Fibroblast of skin of right biceps (primary cell): ENCODE measurements at regions not wholly inside any gene's neighbourhood (a gene's known extent, or its start where the extent isn't known, plus 50 kb on each side); places are given as distances from the start of the nearest gene placed in this dataset.

Experiments
- DNase-seq: peaks from one replicate; pipeline ENCODE4 v3.0.0-alpha.2; 2013

DNA sequence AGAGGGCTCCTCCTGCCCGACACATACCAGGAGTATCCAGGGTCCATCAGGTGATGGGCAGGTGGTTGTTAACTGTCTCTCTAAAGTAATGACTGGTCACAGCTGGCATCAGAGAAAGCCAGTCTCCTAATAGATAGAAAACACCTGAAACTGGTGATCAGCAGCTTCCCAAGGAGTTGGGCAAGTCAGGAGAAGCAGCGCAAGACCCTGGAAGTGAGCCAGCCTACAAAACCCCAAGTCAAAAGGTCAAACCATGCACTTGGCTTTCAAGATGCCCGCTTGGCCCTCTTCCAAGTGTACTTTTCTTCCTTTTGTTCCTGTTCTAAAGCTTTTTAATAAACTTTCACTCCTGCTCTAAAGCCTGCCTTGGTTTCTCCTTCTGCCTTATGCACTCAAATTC lies 815.2 kb downstream of the DCDC2C start:
- DNase-seq: no peak

DNA sequence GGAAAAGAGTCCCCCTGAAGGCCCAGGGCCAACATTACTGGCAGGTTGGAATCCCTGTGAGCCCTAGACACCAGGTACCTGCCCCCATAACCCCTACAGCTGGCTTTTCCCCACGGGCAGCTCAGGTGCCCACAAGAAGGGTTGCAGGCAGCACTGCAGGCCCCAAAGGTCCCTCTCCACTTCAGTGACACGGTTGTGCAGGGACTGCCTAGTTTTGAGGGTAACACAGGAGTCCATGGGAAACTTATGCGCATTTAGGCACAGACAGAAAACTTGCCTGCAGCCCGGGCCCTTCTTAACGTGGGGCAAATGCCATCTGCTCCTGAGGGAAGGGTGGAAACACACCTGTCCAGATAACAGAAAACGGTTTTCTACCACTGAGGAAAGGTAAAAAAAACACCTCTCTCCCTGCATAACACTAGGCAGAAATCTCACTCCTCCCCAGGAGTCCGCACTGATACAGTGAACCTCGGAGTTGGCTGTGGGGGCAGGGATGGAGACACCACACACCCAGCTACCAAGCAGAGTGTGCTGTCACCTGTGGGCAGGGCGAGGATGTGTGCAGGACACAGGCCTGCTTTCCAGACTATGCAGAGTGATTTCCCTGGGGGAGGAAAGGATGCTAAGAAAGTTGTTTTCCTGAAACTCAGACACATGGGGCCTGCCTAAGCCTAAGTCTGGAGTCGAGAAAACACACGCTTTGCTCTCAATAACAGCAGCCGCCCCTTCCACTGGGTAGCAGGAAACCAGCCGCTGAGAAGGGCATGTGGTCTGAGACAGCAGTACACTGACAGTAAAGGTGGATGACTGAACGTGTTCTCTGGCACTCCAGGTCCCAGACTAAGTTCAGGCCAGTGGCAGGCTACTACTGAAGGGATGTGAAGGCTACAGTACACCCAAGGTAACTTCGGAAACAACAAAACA lies 819.4 kb downstream of the DCDC2C start:
- DNase-seq: no peak

DNA sequence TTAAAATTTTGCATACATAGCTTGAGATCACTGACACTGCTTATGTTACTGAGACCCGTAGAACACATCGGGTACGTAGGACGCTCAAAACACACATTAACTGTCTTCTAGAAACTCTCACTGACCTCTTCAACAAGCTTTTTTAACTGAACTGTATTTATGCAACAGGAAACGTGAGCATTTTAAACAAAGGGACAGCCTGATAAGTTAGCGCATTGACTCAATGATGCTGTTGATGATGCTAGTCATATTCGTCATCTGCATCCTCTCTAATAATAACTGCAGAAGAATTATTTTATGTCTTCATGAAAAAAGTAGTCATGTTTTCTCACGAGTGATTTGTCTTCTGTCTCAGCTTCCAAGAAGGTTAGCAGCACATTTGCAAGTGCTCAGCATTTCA lies 824.0 kb downstream of the DCDC2C start:
- no peak for DNase-seq

DNA sequence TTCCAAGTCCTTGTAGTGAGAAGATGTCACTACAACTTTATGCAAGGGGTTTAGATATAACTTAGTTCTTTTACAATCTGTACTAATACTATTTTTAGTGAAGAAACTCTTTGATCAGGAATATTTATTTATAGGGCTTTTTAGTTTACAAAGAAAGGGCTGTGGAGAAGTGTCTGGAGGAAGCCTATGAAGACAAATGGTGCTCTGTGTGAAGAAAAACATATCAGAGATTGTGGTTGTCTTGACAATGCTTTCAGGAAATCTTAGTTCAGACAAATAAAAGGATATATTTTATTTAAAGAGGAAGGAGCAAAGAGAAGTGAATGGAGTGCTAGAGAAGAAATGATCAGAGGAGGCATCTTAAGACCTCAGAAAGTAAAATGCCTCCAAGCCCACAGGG lies 824.9 kb downstream of the DCDC2C start:
- no peak for DNase-seq

DNA sequence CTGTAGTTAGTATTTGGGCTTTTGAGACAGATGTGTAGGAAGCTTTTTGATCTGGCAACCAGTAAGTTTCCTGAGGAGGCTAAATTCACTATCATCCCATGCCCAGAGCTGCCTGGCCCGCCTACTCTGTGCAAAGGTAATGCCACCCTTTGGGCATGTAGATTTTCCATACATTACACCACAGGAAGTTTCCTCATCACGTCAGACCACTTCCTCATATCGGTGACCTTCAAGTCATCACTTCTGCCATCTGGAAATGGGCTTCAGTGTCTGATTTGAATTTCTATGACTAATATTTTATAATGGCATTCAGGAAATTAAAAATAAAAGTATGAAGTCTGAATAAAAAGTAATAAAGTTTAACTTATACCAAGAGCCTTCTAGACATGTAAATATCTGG lies 825.4 kb downstream of the DCDC2C start:
- no peak for DNase-seq

DNA sequence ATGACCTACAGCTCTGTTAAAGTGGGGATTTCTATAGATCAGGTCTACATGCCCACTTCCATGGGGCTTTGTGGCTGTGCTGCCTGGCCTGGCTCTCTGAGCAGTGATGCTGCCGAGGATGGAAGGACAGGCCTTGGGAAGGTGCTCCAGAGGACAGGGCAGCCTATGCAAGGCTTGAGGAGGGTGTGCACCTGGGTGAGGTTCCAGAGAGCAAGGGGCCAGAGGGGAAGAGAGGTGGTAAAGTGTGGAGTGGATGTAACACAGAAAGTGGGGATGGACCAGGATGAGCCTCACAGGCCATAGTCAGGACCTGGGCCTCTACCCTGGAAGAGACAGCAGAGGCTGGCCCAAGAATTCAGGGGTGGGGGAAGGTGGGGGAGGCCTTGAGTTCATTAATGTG lies 826.4 kb downstream of the DCDC2C start:
- DNase-seq: no peak

DNA sequence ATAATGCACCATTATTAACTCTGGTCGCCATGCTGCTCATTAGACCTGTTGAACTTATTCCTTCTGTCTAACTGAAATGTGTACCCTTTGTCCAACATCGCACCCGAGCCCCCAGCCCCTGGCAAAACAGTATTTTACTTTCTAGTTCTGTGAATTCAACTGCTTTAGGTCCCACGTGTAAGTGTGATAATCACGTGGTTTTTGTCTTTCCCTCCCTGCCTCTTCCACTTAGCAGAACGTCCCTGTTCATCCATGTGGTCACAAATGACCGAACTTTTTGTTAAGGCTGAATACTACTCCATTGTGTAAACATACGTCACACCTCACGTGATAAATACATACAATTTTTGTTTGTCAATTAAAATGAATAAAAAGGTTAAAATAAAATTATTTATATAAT lies 826.9 kb downstream of the DCDC2C start:
- no peak for DNase-seq

DNA sequence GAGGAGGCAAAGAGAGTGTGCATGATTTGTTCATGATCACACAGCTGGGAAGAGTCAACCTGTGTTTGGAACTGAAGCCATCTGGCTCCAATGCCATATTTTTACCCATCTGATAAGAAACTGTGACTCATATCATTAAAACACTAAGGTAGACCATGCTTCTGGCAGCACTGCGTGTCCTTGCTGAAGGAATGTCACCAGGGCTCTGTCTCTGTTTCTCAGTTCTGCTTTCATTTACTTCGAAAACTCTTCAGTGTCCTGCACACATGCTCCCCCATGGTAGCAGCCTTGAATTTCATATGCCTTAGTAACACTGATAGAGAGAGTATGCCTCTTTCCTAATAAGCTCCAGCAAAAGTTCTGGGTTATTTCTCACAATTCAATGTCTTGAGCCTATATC lies 830.4 kb downstream of the DCDC2C start:
- no peak for DNase-seq

DNA sequence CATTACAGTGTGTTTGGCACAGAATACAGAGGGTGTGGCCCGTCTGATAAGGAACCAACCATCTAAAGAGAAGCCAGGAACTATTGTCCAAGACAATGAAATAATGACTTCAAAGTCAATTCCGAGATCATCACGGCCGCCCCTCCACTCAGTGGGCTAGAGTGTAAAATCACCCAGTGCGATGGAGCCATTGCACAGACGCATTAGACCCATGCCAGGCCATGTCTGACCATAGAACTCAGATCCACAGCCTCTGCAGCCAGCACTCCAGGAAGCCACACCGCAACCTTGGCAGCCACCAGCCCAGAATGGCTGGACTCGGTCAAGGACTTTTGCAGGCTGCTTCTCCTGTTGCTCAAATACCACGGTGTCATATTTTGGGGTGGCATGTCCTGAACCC lies 835.7 kb downstream of the DCDC2C start:
- DNase-seq: no peak

DNA sequence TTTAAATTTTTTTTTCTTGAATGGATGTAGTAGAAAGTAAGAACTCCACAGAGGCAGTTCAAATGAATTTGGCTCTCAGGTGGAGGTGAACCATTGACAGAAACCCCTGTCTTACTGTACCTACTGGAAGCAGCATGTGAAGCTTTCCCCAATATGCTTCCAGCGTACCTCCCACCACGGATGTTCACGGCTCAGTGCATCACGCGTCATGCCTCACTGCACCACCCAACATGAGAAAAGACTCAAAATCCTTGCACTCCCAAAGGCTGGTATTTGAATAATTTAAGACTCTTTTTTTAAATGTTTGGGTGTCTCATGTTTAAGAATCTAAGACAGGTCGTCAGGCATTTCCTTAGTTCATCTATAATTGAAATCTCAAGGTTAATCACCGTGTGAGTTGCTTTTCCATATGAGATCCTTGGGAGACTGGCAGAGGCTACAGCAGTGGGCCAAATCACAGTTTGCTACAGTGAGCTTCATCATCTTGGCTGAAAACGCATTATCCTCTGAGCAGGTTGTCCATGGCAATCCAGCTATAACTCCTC lies 846.4 kb downstream of the DCDC2C start:
- no peak for DNase-seq

DNA sequence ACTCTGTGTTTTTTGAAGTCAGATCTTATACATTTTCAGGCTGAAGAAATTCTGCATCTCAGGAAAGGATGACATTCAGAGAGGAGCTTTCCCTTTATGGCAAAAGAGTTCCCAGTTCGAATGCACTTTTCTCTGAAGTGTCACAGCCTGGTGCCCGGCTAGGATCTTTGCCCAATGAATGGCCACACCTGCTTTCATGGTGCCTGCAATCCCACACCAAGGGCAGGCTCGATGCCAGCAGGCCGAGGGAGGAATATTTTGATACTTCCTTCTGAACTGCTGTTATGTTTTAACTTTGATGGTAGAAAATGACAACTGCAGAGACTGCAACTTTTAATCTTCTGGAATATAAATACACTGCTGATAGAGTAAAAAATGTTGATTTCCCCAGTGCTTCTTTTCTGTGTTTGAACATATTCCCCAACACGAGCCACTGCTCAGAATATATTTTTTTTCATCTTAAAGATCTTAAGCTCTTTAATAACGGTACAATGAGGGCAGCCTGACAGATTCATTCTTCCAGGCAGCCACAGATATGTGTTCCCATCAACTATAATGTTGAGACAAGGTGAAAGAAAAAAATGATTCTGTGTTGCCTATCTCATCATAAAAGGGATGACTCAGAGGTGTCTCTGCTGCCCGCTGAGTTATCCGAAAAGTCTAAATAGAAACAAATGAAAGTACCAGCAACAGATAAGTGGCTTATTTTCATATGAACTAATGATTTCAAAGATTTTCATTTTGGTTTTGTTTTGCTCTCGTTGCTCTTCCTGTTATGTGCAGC lies 848.5 kb downstream of the DCDC2C start:
- no peak for DNase-seq

DNA sequence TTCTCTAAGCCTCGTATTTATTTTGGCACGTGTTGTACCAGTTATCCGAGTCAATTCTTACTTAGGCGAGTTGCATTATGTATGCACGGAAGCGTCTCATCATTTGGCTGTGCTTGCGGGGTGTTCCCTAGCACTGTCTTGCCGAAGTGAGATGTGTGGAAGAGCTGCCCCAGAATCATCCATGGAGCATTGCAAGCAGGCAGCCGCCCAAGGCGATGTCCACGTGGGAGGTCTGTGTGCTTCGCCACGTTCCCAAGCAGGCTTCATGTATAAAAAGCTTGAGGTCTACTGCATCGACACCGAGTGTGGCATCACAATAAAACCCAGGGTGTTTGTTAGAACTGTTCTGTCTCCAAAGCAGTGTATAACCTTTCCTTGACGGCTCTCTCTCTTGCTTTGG lies 849.9 kb downstream of the DCDC2C start:
- no peak for DNase-seq

DNA sequence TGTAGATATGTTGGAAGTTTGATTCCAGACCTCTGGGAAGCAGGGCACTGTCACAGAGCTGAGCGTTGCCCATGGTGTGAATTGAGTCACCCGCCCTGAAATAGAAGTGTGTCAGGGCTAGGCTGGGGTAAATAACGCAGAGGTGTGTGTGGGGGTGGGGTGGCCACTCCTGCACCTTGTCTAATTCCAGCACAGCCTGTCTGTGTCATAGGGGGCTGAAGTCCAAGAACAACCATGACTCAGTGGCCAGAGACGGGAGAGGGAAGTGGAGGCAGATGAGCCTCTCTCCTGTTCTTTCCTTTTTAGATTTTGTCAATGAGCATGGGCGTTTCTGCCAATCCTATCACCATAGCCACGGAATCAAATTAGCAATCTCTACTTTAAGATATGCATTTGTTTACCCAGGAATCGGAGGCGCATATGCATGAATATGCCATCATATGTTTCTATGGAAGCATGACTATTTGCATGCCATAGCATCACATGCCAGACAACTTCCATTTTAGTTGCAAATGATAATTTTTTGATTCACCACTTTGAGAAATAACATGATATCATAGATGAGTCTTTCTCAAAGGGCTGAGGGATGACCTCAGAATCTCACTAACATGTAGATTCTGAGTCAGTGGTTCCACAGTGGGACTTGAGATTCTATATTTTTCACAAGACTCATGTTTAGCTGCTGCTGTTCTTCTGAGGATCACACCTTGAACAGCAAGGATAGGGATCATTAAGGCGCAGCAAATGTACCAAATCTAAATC lies 852.9 kb downstream of the DCDC2C start:
- DNase-seq: no peak

DNA sequence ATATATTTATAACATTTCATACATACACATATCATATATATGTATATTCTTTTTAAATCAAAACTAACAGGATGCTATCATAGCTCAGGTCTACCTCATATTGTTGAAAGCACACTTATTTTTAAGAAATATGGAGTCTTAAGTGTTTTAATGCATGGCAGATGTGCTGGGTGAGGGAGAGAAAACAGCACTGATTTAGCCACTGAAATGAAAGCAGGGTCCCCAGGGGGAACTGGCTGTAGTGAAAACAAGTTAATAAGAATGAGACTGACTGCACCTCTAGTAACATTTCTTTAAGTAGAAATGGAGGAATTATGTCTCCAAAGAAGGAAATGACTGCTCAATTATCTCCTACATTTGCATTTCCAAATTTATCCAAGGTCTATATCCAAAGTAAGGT lies 857.8 kb downstream of the DCDC2C start:
- no peak for DNase-seq

DNA sequence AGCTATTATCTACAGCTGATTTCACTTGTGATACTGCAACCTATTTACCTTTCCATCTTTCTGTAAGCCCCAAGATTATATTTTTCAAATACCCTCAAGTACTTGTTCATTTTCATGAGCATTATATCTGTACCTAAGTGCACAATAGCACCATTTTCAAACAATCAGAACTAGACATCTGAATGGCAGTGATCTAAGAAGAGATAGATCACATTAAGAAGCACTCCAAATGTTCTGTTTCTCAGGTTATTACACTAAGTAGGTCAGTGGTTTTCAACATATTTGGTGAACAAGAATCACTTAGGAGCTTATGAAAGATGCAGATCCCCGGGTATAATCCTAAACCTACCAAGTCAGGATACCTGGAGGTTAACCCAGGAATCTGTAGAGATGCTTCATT lies 872.7 kb downstream of the DCDC2C start:
- no peak for DNase-seq

DNA sequence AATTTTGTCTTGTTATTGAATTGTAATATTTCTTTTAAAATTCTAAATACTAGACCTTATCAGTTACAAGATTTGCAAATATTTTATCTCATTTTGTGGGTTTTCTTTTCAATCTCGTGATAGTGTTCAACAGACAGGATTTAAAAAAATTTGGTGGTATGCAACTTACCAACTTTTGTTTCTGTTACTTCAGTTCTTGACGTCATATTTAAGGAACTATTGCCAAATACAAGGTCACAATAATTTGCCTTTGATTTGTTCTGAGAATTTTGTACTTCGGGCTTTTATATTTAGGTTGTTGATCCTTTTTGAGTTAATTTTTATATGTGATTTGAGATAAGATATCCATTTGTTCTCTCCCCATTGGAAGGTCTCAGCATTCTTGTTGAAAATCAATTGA lies 876.6 kb downstream of the DCDC2C start:
- DNase-seq: no peak

DNA sequence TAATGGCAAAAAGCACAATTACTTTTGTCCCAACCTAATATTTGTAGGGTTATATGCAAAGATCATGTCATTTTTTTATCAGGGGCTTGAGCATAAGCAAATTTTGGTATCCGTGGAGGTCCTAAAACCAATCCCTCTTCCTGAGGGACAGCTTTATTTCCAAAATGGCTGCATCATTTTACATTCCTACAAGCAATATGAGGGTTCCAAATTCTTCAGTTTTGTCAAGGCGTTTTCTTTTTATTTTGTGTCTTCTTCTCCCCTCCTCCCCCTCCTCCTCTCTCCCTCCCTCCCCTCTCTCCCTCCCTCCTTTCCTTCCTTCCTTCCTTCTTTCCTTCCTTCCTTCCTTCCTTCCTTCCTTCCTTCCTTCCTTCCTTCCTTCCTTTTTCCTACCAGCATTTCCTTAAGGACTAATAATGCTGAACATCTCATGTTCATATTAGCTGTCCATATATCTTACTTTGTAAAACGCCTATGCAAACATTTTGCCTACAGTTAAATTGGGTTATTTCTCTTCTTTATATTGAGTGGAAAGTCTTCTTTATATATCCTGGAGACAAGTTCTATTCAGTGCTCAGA lies 881.8 kb downstream of the DCDC2C start:
- DNase-seq: no peak

DNA sequence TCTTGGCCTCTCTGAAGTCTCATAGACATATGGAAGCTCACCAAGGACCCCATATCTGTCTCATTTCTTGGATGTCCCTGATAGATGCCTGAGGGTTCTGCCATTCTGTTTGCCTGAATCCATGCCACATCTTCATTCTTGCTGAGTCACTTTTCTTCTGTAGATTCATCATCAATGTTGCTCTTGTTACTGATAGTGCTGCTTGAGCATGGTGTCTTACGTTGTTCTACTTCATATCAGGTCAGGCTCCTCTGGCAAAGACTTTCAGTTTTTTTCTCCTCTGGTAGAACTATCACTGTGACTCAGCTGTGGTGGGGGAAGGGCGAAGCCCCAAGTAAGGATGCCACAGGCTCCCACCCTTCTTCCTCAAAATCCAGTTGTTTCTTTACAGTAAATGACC lies 885.2 kb downstream of the DCDC2C start:
- DNase-seq: no peak

DNA sequence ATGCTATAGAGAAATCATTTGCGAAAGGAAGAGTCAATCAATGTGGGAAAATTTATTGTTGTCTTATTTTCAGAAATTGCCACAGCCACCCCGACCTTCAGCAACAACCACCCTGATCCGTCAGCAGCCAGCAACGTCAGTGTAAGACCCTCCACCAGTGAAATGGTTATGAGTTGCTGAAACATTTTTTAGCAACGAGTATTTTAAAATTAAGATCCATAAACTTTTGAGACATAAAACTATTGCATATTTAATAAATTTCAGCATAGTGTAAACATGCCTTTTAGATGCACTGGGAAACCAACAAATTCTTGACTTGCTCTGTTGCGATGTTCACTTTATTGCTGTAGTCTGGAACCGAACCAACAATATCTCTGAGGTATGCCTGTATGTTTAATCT lies 887.9 kb downstream of the DCDC2C start:
- DNase-seq: no peak

DNA sequence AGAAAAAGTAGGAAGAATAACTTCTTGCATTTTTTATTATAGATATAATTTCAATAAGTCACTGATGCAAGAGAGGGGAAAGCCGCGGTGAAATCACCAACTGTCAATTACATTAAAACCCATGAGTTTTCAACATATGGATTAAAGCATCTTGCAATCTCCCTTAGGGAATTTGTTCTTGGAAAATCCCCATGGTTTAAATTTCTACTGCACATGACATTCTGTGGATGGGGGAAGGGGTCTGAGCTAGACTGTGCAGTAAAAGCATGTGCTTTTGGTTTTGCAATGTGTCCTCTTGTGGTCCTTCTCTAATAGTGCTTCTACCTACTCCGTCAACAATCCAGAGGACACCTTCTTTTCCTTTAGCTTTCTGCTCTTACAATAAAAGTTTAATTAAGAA lies 894.0 kb downstream of the DCDC2C start:
- DNase-seq: no peak

DNA sequence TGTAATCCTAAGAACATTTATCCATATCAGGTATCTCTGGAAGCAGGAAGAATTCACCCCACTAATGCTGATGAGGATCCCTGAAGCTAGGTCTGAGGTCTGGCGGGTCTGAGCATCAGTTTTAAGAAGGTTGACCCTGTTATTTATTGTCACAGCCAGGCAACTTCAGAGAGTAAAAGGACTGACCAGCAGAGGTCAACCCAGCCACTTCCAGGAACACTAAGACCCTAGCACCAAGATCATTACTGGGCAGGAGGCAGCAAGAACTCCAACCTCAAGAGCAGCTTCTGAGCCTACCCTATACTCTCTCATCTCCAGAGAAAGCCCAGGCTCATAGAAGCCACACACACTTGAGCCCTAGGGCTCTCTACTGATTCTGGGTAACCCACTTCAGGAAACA lies 901.4 kb downstream of the DCDC2C start:
- DNase-seq: no peak

DNA sequence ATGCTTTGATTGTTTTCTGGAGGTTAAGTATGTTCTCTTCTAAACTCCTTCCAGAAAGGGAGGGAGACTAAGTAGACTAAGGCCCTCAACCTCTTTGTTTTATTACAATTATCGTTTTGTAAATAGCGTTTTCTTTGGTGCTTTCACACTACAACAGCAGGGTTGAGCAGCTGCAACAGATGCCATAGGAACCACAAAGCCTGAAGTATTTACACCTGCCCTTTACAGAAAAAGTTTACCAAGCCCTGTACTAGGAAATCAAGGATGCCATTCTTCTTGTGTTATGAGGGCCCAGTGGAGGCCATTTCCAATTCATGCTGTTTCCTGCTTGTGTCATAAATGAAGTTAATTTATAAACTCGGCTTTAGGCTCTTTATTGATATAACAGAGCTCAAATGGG lies 914.8 kb downstream of the DCDC2C start:
- no peak for DNase-seq
